ENCODE measurements at regions not wholly inside any gene's neighbourhood (a gene's known extent, or its start where the extent isn't known, plus 50 kb on each side); places are given as distances from the start of the nearest gene placed in this dataset.
"Not testable (repeated sequence)": the region's sequence is repeated elsewhere in the genome, so short reads cannot be mapped to it uniquely, and the experiment has no call there.

DNA sequence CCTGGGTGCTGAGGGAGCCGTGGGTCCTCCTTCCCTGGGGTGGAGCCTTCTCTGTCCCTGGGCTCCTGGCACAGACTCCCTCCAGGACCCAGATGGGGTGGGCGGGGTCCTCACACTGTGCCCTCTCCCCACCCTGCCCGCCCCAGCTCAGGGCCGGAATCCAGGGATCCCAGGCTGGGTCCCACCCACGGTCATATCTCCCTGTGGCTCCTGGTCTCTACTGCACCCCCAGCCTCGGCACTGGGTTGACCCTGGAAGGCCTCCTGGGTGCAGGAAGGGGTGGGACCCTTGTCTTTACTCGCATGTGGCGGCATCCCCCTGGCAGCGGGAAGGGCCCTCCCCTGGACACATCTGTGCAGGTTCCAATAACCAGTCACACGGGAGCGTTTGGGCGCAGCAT is 75.8 kb upstream of the EIF5 start:
- peak overlapping the region; percentile 80 for H3K27ac ChIP-seq
- DNase-seq (ENCODE audit: low read depth, low spot score) = no peak

DNA sequence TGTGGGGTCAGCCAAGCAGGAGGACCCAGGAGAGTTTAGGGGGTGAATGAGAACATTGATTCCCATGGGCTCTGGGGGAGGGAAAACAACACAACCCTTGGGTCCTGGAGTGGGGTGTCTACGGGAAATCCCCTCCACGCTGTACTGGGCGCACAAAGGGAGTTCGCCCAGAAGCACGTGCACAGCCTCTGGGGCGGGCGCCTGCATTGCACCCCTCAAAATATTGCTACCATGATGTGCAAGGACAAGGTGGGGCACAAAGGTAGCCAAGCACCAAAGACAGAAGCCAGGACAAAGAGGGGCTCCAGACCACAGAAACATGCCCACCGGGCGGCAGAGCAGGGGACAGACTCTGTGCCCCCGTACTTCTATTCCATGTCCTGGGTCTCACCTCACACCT is 74.9 kb upstream of the EIF5 start:
- no peak for DNase-seq (ENCODE audit: low read depth, low spot score)
- H3K27ac ChIP-seq = no peak overlapping the region

DNA sequence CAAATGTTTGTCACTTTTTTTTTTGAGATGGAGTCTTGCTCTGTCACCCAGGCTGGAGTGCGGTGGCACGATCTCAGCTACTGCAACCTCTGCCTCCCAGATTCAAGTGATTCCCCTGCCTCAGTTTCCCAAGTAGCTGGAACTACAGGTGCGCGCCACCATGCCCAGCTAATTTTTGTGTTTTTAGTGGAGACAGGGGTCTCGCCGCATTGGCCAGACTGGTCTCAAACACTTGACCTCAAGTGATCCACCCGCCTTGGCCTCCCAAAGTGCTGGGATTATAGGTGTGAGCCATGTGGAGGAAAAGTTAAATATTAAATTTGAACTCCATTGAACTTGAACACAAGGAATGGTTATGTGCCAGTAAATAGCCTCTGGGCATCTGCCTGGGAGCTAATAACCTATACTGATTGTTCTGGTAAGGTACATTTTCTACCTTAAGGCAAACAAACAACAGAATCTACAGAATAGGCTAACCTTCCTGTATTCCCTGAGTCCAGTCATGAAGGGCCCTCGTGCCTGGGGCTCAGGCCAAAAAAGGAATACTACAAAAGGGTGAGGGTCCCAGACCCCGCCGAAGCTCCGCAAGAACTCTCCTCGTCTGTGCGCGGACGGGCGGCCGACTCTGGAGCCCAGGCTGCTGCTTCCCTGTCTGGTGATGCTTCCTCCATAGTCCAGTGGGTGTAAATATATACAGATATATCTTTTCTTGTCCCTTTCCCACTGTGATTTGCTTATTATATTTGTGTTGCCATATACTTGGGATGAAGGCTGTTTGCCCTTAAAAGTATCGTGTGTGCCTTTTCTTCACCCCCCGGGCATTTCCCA is 74.0 kb upstream of the EIF5 start:
- no peak for DNase-seq (ENCODE audit: low read depth, low spot score)
- peak overlapping the region; percentile 45 for H3K27ac ChIP-seq

DNA sequence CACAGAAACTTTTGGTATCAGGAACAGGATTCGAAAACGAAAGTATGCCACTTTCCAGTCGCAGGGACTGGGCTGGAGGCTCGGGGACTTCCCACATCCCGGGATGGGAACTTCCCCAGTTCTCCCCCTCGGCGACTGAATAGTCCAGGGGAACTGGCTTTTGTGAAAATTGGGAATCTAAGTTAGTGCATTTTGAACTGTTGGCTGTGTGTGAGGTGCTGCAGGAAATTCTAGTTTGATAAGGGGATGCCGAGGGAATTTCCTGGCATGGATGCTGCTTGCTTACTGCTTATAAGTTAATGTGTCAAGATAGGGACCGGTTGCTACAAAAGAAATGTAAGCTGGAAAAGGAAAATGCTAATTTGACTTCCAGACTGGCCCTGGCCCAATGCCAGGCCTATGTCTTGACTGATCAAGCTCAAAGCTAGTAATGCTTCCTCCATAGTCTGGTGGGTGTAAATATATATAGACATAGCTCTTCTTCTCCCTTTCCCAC is 73.4 kb upstream of the EIF5 start:
- peak; percentile 33 for DNase-seq (ENCODE audit: low read depth, low spot score)
- H3K27ac ChIP-seq = peak overlapping the region; percentile 45

DNA sequence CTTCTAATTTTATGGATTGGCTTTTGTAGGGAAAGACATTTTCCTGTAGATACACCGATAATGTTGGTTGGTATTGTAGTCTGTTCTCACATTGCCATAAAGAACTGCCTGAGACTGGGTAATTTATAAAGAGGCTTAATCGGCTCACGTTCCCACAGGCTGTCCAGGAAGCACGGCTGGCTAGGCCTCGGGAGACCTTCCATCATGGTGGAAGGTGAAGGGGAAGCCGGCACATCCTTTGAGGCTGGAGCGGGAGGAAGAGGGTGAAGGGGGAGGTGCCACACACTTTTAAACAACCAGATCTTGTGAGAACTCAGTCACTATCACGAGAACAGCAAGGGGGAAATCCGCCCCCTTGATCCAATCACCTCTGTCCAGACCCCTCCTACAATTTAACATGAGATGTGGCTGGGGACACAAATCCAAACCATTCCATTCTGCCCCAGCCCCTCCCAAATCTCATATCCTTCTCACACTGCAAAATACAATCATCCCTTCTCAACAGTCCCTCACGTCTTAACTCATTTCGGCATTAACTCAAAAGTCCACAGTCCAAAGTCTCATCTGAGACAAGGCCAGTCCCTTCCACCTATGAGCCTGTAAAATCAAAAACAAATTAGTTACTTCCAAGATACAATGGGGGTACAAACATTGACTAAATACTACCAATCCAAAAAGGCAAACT is 66.7 kb upstream of the EIF5 start:
- no peak overlapping the region for H3K27ac ChIP-seq
- DNase-seq (ENCODE audit: low read depth, low spot score) = no peak

DNA sequence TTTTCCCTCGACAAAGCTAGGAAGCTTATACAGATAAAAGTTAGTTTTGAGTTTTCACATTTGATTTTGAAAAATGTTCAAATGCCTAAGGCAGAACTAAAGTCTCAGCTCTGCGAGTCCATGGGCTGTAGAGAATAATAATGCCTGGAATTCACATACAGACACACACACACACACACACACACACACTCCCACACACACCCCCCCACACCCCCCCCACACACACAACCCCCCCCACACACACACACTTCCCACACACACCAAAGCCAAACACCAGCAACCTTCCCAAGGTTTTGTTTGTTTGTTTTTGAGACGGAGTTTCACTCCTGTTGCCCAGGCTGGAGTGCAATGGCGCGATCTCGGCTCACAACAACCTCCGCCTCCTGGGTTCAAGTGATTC is 62.8 kb upstream of the EIF5 start:
- no peak for DNase-seq (ENCODE audit: low read depth, low spot score)
- no peak overlapping the region for H3K27ac ChIP-seq

DNA sequence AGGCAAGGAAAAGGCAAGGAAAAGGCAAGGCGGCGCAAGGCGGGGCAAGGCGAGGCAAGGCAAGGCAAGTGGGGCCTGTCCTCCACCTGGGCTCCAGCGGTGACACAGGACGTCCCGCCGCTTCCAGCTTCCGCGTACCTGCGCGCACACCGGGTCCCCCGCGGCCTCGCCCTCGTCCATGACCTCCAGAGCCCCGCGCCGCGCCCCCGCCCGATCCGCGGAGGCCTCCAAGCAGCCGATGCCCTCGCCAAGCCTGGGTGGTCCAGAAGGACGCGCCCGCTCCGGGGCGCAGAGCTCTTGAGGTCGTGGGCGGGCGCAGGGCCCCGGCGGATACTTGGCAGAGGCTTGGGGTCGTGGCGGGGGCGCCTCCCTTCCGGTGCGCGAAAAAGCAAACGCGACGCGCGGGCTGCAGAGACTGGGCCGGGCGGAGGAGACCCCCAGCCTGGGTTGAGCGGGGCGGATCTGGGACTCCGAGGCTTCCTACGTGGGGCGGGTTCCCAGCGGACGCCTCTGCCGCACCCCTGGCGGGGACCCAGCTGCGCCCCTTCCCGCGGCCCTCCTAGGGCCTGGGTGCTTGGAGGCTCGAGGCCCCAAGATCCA is 60.8 kb upstream of the EIF5 start:
- no peak for DNase-seq (ENCODE audit: low read depth, low spot score)
- no peak overlapping the region for H3K27ac ChIP-seq

DNA sequence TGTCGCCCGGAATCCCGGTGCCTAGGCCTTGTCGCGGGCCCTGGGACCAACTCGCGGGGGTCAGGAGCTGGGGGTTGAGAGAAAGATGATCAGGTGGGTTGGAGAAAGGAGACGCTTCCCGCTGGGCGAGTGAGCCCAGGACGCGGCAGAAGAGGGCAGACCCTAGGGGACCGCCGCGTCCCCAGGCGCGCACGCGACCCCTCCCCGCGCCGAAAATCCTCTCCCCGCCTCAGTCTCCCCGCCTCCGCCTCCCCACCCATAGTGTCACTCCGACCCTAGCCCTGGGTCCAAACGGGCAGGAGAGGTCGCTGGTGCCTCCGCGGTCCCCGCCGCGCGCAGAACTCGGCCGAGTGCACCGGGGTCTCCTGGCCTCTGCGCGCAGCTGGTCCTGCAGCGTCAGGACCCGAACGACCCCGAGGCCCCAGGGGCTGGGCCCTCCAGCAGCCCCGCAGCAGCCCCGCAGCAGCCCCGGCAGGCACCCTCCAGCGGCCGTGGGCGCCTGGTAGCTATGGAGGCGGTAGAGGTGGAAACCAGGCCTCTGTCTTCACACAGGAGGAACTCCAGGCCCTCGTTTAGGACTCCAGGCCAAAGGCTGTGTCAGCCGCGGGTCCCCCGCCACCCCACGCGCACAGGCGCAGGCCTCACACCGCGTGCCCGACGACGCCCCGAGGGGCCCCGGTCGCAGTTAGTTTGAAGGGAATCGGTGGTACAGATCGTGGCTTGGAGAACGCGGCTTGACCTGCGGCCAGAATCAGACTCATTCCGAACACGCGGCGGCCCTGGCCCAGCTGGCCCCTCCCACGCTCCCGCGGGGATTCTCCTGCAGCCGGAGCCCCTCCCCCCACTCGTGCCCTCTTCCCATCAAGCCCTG is 60.1 kb upstream of the EIF5 start:
- H3K27ac ChIP-seq = no peak overlapping the region
- DNase-seq (ENCODE audit: low read depth, low spot score) = no peak

DNA sequence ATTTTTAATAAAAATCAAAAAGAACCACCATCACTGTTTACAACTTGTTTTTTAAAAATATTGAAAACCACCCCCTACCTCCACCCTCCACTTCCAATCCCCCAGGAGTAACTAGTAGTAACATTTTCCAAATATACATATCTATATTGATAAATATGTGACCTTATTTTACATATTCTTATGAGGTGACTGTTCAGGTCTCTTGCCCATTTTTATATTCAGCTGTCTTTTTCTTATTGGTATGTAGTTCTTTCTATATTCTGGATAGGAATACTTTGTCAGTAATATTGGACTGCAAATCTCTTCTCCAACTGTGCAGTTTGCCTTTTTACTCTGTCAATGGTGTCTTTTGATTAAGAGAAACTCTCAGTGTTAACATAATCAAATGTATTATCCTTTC is 59.0 kb upstream of the EIF5 start:
- DNase-seq (ENCODE audit: low read depth, low spot score) = no peak

DNA sequence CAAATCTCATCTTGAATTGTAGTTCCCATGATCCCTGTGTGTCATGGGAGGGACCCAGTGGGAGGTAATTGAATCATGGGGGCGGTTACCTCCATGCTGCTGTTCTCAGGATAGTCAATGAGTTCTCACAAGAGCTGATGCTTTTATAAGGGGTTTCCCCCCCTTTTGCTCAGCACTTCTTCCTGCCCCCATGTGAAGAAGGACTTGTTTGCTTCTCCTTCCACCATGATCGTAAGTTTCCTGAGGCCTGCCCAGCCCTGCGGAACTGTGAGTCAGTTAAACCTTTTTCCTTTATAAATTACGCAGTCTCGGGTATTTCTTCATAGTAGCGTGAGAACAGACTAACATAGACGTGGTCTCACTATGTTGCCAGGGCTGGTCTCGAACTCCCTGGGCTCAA is 56.1 kb upstream of the EIF5 start:
- H3K27ac ChIP-seq = no peak overlapping the region
- no peak for DNase-seq (ENCODE audit: low read depth, low spot score)

More for the DNA sequence above, 59.0 kb upstream of the EIF5 start:
- no peak overlapping the region for H3K27ac ChIP-seq

DNA sequence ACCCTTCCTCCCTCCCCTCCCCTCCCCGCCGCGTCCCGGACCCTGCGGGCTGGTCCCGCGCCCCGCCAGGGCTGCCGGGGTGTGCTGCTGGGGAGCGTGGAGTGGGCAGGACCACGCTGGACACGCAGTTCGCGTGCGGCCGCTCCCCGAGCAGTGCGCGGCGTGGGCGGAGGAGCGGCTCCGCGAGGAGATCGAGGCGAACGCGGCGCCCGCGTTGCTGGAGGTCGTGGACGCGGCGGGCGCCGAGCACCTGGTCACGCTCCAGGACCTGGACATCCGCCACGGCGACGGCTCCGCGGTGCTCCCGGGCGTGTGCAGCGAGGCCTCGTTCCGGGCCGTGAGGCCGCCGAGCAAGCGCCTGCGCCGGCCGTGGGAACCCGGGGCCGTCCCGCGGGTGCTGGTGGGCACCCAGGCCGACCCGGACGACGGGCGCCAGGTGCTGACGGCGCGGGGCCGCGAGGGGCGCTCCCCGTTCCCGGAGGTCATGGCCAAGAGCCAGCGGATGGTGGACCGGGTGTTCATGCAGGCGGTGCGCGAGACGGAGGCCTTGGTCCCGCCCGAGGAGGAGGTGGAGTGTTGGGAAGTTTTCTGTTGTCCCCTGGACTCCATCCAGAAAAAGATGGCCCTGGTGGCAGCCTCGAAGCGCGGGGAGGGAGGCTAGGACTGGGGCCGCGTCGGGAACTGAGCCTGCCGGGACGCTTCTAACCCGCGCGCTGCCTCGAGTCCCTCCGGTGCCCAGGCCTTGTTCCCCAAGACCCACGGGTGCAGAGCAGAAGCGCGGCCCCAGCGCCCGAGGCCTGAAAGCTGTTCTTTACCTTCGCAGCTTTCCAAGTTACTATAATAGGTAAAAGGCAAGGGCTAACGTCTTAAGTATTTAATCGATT is 54.7 kb upstream of the EIF5 start:
- DNase-seq (ENCODE audit: low read depth, low spot score) = no peak
- H3K27ac ChIP-seq = no peak overlapping the region

DNA sequence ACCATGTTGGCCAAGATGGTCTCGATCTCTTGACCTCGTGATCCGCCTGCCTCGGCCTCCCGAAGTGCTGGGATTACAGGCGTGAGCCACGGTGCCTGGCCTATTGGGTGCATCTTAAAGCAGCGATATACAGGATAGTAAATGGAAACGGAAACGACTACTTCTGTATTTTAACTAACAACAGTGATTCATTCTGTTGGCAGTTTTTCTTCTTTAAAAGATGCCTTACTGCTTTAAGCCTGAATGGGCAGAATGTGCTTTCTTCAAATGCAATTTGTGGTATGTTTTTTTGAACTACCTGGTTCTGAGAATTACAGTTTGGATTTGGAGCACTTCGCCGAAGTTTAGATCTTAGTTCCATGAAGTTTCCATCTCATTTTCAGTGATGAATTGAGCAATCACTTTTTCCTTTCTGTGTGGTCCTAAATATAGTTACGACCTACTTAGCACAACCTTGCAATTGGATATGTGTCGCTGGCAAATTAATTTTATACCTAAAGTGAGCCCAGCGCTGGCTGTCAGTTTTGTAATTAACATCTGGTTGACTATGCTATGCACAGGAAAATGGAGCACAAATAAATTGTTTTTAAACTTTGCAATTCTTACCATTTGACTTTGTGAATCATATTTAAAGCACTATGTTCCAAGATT is 53.6 kb upstream of the EIF5 start:
- DNase-seq (ENCODE audit: low read depth, low spot score) = no peak
- H3K27ac ChIP-seq = no peak overlapping the region

DNA sequence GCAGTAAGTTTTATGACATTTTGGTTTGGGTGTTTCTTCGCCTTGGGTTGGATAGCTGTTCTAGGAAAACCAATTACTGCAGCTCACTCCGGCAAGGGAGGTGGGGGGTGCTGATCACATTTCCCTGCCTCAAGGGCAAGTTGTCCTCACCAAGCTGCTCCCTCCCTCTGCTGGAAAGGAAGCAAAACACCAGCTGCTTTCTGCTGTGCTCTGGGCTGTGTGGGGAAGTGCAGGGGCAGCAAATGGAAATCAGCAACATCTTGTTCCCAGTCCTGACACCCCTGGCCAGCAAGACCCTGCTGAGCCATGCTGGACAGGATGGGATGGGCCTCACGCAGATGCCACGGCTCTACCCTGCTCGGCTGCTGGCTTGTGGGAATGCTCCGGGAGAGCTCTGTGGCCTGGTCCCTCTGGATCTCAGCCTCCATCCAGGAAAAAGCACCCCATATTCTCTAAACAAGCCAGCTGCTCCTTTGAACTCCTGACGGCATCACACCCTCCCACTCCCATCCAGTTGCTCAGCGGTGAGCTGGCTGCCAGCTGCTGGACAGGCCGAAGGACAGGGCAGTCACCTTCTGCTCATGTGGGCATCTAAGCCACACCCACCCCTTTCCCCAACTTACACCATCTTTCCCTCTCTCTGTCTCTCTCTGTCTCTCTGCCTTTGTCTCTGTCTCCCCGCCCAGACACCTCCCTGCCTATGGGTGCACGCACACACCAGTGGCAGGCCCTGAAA is 52.4 kb upstream of the EIF5 start:
- H3K27ac ChIP-seq = no peak overlapping the region
- DNase-seq (ENCODE audit: low read depth, low spot score) = no peak

DNA sequence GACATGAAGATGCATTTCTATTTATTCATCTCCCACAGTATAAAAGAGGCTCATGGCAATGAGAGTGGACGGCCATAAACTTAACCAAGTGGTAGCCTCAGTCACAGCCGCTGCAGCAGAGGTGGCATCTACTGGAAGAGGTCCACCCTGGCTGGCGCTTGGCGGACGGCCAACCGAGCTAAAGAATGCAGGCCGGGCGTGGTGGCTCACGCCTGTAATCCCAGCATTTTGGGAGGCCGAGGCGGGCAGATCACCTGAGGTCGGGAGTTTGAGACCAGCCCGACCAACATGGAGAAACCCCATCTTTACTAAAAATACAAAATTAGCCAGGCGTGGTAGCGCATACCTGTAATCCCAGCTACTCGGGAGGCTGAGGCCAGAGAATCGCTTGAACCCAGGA is 51.7 kb upstream of the EIF5 start:
- not testable (repeated sequence) for DNase-seq (ENCODE audit: low read depth, low spot score); H3K27ac ChIP-seq

DNA sequence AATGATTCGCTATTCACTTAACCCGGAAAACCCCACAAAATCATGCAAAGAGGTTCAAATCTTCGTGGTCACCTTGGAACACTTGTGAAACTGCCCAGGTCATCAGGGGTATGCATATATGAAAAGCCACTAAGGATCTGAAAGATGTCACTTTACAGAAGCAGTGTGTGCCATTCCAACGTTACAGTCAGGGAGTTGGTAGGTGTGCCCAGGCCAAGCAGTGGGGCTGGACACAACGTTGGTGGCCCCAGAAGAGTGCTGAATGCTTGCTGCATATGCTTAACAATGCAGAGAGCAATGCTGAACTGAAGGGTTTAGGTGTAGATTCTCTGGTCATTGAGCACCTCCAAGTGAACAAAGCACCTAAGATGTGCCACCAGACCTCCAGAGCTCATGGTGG is 51.1 kb upstream of the EIF5 start:
- H3K27ac ChIP-seq = no peak overlapping the region
- DNase-seq (ENCODE audit: low read depth, low spot score) = no peak

DNA sequence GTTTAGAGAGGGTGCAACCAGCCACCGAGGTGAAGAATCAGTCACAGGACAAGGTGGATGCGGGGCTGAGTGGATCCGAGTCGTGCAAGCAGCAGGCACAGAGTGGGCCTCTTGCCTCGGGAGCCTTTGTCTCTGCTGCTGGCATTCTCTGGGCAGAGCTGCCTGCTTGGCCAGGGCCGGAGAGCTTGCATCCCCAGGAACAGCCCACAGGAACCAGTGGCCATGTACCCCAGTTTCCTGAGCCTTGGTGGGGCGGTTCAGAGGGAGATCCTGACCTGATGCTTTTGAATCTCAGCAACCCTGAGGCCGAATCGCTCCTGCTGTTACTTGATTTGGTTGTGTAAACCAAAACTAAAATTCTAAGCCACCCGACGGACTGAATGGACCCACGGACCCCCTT is 50.1 kb upstream of the EIF5 start:
- H3K27ac ChIP-seq = no peak overlapping the region
- no peak for DNase-seq (ENCODE audit: low read depth, low spot score)
